PC-3 (cell line): ENCODE measurements at regions not wholly inside any gene's neighbourhood (a gene's known extent, or its start where the extent isn't known, plus 50 kb on each side); places are given as distances from the start of the nearest gene placed in this dataset.

Experiments used
- EZH2 ChIP-seq: fragments of 300-600 bp; sonication (generic); IDR thresholded peaks from one replicate; pipeline ENCODE4 v1.6.1; 2017; ENCODE audit warnings: antibody characterized with exemption, mild to moderate bottlenecking, low read length; ENCODE audit not compliant: unreplicated experiment
- TF ChIP-seq, protein P1 (sequence below): fragments of 300-600 bp; sonication (generic); conservative IDR thresholded peaks from 2 replicates; pipeline ENCODE4 v1.5.1; 2017; ENCODE audit warnings: antibody characterized with exemption, low read depth, mild to moderate bottlenecking, low read length

DNA sequence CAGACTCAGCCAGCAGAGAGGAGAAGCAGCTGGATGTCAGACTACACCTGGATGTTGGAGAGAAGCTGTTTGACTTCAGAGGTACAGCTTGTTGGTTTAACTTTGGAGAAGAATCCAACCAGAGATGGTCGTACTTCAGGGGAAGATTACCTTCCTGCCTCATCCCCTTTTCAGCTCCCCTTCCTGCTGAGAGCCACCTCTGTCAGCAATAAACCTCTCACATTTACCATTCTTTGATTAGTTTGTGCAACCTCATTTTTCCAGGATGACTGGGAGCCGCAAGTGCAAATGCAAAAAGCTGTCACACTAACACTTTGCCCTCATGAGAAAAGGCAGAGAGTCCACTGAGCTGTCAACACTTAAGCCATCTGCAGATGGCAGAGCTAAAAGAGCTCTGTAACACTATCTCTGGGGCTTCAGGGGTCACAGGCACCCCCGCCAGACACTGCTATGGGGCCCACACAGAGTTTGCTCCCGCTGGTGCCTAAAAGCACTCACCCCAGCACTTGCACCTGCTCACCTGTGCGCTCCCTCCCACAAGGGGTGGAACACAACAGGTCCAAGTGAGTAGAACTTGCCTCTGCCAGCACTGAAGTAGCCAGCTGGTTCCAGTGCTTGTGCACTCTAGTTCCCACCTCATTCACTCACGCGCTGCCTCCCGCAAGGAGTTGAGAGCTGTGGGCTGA, 391.7 kb downstream of the METTL4 start:
- TF ChIP-seq, protein P1, sequence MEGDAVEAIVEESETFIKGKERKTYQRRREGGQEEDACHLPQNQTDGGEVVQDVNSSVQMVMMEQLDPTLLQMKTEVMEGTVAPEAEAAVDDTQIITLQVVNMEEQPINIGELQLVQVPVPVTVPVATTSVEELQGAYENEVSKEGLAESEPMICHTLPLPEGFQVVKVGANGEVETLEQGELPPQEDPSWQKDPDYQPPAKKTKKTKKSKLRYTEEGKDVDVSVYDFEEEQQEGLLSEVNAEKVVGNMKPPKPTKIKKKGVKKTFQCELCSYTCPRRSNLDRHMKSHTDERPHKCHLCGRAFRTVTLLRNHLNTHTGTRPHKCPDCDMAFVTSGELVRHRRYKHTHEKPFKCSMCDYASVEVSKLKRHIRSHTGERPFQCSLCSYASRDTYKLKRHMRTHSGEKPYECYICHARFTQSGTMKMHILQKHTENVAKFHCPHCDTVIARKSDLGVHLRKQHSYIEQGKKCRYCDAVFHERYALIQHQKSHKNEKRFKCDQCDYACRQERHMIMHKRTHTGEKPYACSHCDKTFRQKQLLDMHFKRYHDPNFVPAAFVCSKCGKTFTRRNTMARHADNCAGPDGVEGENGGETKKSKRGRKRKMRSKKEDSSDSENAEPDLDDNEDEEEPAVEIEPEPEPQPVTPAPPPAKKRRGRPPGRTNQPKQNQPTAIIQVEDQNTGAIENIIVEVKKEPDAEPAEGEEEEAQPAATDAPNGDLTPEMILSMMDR: no peak
- no peak for TF ChIP-seq EZH2
